ENCODE measurements at regions not wholly inside any gene's neighbourhood (a gene's known extent, or its start where the extent isn't known, plus 50 kb on each side); places are given as distances from the start of the nearest gene placed in this dataset.
A peak's percentile ranks its signal among the peaks of the same experiment; 100 is the strongest.

DNA sequence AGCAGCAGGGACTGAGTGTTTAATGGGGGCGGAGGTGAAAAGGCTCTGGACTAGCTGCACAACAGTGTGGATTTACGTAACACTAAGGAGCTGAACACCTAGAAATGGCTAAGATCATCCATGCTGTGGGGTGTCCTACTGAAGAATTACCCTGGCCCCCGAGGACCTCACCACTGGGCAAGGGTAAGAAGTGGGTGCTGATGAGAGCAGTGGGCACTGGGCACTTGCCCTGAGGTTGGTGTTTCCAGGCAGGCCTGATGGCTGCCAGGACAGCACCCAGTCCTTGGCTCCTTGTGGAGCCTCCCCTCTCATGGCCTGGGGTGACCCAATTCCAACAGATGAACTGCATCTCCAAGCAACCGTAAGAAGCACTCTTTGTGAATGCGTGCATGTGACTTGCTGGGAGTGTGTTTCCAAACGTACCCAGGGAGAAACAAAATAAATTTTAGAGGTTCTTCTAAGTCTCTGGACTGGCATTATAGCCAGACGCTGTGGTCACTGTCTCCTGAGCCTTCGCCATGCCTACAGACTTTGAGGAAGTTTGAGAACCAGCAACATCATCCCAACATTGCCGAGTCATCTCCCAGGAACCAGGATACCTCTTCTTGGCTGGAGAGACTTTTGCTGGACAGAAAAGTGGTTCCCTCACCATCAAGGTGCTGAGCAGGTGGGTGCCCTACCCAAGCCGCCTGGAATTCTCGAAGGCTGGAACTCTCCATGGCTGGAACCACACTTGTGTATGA is 245.9 kb downstream of the ERMARD start:
- DNase-seq (ENCODE audit: low read depth), result no peak

DNA sequence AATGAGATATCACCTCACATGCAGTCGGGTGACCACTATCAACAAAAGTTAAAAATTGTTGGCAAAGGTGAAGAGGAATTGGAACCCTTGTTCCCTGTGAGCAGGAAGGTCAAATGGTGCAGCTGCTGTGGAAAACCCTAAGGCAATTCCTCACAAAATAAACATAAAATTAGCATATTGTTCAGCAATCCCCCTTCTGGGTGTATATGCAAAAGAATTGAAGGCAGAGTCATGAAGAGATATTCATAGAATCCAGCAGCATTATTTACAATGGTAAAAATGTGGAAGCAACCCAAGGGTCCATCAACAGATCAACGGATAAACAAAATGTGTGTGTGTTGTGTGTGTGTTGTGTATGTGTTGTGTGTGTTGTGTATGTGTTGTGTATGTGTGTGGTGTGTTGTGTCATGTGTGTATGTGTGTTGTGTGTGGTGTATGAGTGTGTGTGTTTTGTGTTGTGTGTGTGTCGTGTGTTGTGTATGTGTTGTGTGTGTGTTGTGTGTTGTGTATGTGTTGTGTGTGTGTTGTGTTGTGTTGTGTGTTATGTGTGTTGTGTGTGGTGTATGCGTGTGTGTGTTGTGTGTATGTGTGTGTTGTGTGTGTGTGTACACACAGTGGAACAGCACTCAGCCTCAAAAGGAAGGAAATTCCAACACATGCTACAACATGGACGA is 245.1 kb downstream of the ERMARD start:
- DNase-seq (ENCODE audit: low read depth), result no peak

DNA sequence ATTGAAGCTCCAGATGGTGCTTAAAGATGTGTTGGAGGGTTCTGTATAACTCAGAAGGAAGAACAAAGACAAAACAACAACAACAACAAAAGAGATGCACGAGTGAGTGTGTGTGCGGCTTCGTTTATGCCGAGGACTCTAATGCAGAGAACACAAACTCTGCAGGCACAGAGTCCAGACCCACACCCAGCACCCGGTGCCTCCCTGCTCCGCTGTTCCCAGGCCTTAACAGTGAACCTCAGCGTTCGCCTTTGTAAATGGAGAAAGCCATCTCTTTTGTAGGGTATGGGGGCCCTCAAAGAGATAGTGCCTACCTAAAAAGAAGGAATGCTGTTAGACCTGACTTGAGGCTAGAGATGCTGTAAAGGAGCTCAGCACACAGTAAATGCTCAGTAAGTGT is 243.3 kb downstream of the ERMARD start:
- DNase-seq (ENCODE audit: low read depth), result no peak

DNA sequence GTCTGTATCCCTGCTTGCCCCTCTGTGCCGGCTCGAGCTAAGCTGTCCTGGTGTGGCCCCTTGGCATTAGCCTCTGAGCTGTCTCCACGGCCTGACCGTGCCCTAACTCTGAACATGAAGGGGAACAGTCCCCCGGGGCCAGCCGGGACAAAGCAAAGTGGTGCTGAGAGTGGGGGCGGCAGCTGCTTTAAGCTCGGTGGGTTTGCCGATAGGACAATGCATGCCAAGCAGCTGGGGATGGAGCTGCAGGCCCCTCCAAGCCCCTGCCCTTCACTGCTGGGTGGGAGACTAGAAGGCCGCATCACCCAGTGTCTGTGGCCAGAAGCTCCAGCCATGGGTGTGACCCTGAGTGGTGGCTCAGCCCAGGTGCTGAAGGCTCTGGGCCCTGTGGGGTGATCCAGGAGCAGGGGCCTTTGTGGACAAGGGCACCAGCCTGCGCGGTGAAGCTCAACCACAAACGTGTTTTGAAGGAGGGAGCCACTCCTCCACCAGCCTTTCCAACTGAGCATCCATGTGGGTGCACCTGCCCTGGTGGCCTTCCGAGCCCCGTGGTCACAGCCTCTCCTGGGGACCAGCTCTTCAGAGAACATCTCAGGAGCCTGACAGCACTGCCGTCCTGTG is 242.5 kb downstream of the ERMARD start:
- no peak for DNase-seq (ENCODE audit: low read depth)

DNA sequence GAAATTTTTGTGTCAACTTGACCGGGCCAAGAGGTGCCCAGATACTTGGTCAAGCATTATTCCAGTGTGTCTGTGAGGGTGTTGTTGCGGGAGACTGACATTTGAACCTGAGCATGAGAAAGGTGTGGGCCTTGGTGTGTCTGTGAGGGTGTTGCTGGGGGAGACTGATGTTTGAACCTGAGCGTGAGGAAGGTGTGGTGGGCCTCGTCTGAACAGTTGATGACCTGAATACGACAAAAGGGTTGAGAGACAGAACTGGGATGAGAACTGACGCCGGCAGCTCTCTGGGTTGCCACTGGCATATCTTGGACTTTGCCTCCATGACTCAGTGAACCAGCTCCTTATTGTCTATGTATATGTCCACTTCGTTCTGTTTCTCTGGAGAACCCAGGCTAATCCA is 240.5 kb downstream of the ERMARD start:
- DNase-seq (ENCODE audit: low read depth), result no peak

DNA sequence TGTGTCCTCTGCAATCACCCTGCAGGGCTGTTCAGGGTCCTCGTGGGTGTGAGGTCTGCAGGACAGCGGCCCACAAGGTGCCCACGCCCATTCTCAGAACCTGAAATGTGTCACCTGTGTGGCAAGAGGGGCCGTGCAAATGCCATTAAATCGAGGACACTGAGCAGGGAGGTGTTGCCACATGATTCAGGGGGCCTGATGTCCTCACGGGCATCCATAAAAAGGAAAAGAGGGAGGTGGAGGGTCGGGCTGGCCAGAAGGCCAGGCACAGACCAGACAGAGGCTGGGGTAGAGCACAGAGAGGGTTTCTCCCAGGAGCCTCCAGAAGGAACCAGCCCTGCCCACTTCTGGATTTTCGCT is 239.6 kb downstream of the ERMARD start:
- no peak for DNase-seq (ENCODE audit: low read depth)

DNA sequence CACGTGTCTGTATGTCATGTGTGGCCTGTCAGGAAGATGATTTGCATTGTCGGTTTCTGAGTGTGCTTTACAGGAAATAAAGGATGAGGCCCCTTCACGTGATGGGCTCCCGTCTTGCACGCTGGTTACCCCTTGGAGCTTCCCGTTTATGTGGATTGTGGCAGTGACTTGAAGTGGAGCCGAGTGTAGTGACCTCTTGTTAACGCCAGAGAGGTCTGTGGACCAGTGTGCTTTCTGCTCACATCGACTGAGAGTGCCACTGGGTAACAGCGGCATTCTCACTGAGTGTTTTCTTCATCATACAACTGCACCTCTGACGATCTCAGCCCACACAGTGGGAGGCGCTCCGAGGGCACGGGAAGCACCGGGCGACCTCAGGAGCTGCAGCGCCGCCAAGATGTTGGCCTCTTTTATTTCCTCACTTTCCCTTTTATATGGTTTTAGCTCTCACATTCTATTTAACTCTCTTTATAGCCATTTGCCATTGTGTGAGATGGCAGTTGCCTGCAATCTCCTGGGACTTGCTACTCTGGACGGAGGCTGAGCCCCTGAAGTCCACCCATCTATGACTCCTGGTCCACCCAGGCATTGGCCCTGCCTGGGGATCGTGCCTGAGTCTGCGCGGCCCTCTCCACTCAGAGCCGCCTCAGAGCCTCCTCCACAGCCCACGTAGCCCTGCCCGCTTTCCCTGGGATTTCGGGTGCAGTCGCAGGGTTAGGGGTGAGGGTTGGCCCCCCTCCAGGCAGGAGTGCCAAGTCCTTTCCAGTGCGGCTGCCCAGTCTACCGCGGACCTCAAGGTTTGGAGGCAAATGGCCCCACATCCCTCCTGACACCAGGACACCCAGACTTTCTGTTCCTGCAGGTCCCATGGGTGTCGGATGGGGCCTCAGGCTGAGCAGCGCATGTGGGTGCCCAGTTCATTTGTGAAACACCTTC is 238.9 kb downstream of the ERMARD start:
- DNase-seq (ENCODE audit: low read depth), result peak; percentile 14

DNA sequence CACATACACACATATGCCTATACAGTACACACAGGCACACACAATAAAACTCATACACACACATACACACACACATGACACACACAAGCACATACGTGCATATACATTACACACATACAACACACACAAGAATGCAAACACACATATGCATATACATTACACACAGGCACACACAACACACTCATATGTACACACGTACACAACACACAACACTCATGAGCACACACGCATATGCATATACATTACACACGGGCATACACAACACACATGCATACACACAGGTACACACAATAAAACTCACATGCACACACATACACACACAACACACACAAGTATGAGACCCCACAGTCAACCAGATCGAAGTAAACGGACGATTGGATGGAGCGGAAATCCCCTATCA is 238.2 kb downstream of the ERMARD start:
- no peak for DNase-seq (ENCODE audit: low read depth)

DNA sequence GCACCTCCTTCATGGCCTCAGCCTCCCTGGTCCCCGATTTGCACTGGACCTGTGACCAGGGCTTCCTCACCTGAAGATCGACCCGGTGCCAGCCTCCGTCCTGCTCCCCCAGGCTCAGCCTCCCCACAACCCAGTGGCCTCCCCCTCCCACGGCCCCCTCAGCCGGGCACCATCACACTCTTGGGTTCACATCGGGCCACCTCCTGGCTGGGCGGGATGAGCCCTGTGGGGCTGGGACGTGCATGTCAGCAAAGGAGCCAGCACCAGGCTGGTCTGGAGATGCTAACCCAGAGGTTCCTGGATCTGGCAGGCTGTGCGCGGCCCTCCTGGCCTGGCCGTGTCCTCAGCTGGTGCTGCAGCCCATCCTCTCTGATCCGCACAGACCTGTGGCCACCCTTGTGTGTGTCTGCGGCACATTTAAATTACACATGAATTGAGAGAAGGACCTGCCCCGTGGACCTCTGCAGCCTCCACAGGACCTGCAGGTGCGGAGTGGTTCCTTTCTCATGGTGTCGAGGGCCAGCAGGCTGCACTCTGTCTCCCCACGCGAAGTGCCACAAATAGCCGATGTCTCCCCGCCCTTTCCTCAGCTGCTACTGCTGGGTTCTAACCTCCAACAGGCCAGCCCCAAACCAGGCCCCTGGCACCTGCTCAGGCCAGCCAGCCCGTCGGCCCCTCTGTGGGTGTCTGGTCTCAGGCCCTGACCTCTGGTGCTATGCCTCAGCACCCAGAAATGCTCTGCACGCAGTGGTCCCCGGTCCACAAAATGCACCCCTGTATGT is 237.5 kb downstream of the ERMARD start:
- no peak for DNase-seq (ENCODE audit: low read depth)

DNA sequence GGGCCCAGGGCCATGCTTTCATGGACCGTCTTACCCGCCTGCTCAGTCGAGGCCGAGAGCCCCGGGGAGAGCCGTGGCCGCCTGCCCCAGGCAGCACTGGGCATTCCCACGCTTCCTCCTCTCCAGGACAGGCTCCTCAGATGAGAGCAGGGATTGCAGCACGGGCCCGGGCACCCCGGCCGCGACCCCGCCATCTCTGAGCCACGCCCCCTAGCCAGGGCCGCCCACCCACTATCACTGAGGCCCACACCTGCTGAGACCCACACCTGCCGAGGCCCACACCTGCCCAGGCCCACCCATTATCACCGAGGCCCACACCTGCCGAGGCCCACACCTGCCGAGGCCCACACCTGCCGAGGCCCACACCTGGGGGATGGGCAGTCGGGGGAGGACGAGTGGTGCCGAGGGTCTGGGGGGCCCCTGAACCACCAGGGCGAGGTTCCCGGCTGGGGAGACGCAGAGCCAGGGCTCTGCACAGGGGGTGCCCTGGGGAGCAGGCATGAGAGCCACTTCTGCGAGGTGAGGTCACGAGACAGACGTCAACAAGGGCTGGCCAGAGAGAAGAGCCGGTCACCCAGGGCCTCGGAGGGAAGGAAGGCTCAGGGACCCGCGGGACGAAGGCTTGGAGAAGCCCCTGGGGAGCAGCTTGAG is 235.6 kb downstream of the ERMARD start:
- no peak for DNase-seq (ENCODE audit: low read depth)

DNA sequence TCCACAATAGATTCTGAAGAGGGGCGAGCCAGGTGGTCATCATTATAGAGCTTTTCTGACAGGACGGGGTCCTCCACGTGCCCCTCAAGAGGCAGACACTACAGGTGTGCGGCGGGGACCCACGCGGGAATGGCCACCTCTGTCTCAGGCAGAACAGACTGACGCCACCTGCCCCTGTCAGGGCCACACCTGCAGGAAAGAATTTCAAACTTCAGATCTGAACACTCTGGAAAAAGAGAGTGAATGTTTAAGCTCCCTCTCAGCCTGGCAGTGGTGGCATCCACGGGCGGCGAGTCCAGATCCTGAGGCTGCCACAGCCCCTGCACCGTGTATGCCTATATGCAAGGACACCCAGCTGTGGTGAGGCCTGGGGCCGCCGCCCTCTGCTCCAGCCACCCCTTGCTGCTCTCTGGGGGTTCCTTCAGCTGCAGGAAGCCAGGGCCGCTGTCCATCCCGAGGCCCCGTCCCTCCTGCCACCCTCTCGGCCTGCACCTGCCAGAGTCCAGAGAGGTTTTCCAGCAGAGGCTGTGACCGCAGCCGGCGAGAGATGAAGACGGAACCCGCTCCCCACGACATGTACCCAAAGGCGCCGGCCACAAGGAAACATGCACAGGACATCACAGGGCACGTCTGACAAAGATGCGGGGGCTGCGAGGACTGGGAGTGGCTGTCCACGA is 234.9 kb downstream of the ERMARD start:
- no peak for DNase-seq (ENCODE audit: low read depth)

DNA sequence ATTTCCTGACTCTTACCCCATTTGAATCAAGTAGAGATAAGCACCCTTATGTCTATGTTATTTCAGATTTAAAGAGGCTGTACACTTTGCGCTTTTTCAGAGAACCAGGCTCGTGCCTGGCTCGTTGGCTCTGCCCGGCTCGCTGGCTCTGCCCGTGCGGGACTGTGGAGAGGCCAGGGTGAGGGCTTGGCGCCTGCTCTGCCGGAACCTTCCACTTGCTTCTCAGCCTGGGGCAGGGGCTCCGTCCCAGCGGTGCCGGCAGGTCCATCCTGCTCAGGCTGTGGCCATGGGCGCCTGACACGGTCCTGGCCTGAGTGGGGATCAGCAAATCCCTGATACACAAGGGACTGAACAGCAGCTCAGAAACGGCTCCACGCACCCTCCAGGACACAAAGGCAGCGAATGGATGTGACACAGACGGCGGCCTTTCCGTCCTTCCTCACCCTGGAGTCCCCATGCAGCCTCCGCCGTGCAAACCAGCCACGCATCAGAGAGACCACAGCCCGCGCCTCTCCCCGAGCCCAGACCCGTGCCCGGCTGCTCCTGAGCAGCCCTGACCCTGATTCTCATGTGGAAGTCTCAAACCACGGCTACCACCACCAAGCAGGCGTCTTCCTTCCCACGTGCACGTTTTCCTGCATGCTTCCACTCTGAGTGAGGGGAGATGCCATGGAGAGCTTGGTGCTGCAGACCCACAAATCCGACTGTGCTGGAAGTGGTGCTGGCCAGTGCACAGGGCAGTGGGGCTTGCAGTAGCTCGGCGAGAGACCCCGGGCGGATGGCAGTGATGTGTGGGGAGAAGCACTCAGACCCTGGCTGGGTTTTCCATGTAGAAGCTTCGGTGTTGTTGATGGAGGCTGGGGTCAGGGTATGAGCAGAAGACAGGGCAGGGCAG is 233.9 kb downstream of the ERMARD start:
- no peak for DNase-seq (ENCODE audit: low read depth)

DNA sequence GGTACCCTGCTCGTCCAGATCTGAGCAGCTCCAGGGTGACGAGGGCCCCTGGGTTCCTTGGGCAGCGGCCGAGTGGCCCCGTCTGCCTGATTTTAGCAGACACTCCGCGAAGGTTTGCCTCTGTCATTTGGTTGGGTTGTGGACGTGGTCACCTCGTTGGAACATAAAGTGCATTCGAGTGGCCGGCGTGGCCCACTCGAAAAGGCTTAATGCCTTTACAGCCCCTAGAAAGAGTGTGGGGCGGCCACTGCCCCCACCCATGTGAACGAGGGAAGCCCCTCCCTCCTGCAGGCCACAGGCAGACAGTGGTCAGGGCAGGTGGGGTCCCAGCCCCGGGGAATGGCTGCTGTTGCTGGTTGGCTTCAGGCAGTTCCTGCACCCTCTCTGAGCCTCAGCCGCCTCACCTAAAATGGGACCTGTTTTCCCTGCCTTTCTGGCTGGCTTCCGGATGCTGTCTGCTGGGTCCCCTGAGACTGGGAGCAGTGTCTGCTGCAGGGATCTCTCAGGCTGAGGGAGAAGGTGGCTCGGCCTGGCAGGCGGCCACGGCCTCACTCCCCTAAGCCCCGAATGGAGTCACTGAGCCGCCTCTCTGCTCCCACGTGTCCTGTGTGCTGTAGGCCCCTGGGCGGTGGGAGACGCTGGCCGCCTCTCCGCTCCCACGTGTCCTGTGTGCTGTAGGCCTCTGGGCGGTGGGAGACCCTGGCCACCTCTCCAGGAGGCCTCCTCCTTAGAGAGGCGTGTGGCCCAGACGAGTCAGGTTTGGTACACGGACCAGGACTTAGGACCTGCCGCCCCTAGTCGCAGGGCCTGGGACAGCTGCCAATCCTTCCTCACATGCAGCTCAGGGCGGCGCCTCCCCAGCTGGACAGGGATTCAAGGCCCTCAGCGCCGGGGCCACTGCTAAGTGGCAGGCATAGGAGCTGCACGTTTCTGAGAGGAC is 233.0 kb downstream of the ERMARD start:
- no peak for DNase-seq (ENCODE audit: low read depth)

DNA sequence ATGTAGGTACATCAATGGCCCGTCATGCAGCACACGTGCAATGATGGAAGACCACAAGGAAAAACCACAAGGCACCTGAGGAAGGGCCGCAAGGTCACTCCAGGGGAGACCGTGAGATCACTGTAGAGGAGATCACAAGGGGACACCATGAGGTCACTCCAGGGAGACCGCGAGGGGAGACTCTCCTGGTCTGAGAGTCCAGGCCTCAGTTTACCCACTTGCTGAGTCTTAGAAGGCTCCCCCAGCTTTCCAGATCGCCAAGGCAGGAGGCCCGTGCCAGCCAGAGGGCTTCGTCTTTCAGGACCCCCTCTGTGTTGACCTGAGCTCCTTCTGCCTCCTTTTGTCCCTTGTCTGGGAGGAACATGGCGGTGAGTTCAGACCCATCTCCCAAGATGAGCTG is 232.2 kb downstream of the ERMARD start:
- no peak for DNase-seq (ENCODE audit: low read depth)

DNA sequence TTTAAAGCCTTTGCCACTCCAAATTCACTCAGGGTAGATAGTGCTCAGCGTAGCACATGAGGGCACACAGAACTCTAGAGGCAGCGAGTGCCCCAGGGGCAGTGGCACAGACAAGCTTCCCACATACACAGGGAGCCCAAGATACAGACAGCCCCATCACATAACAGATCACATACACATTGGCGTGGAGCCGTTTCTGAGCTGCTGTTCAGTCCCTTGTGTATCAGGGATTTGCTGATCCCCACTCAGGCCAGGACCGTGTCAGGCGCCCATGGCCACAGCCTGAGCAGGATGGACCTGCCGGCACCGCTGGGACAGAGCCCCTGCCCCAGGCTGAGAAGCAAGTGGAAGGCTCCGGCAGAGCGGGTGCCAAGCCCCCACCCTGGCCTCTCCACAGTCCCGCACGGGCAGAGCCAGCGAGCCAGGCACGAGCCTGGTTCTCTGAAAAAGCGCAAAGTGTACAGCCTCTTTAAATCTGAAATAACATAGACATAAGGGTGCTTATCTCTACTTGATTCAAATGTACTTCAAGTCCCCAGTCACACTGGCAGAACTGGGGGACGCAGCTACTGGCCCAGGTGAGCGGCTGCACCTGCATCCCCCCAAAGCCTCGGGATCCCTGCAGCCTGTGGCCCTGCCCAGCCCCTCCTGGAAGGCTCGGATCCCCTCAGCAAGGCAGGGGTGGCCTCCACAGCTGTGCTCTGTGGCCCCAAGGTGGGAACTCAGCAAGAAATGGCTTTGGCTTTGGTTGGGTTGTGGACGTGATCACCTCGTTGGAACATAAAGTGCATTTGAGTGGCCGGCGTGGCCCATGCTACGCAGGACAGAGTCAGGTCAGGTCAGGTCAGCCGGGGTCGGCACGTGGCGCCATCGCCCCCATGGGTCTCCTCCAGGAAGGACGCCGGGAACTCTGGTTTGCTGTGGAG is 231.3 kb downstream of the ERMARD start:
- DNase-seq (ENCODE audit: low read depth), result no peak

DNA sequence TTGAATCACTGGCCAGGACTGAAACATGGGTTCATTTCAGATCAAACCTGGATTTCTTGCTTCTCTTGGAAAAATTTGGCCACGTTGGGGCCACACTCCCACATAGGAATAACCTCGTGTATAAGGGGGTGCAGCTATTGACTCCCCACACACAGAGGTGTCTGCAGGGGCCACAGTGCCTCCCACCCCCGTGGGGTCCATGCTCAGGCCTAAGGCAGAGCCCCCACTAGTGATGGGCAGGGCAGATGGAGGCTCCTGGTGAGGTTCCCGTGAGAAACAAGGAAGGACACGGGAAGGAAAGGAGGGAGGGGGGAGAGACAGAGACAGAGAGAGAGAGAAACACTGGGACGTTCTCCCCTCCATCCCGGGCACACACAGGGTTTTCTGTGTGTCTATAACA is 230.5 kb downstream of the ERMARD start:
- no peak for DNase-seq (ENCODE audit: low read depth)

DNA sequence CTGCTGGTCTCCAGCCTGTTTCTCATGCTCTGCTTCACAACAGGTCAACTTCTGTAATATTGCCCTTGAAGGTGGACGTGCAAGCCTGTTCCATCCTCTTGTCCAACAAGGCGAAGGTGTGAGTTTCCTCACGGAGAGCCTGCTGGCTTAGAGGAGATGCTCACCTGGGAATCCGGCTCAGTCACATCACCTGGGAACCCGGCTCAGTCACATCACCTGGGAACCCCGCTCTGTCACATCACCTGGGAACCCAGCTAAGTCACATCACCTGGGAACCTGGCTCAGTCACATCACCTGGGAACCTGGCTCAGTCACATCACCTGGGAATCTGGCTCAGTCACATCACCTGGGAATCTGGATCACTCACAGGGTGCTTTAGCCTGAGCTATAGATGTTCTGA is 230.1 kb downstream of the ERMARD start:
- DNase-seq (ENCODE audit: low read depth), result no peak

Measured in stimulated activated CD8-positive, alpha-beta memory T cell treated with anti-CD3 and anti-CD28 coated beads, Interleukin-12 subunit alpha, Interleukin-12 subunit beta, amount 100 ng/mL, for 4 hours (primary cell).